ENCODE measurements at regions not wholly inside any gene's neighbourhood (a gene's known extent, or its start where the extent isn't known, plus 50 kb on each side); places are given as distances from the start of the nearest gene placed in this dataset.

DNA sequence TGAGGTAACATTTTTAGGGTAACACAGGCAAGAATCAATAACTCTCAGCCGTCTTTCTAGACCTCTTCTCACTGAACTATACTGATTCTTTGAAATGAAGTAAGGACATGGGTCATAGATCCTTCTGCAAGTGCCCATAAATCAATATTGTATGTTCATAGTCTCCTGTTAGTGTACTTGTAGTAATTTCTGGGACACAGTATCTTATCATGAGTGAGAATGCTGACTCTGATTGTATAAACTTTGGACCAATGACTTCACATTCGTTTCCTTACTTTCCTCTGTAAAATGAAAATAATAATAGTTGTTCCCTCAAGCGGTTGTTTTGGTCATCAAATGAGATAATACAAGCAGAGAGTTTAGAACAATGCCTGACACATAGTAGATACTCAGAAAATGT, 777.1 kb upstream of the GOLIM4 start:
- intact Hi-C loops (cut with DNase I), result no loop called here
- H3K9me3 ChIP-seq, result no peaks in the 10 kb centered on the region
- H3K27ac ChIP-seq, result no peak overlapping the region
- no peaks in the 10 kb centered on the region for H3K4me1 ChIP-seq
- WGBS, 2 donors, result 90 to 92% methylated on average over 3 of the region's 3 CpGs
- no peaks in the 10 kb centered on the region for H3K27me3 ChIP-seq
- TF ChIP-seq, protein P1, sequence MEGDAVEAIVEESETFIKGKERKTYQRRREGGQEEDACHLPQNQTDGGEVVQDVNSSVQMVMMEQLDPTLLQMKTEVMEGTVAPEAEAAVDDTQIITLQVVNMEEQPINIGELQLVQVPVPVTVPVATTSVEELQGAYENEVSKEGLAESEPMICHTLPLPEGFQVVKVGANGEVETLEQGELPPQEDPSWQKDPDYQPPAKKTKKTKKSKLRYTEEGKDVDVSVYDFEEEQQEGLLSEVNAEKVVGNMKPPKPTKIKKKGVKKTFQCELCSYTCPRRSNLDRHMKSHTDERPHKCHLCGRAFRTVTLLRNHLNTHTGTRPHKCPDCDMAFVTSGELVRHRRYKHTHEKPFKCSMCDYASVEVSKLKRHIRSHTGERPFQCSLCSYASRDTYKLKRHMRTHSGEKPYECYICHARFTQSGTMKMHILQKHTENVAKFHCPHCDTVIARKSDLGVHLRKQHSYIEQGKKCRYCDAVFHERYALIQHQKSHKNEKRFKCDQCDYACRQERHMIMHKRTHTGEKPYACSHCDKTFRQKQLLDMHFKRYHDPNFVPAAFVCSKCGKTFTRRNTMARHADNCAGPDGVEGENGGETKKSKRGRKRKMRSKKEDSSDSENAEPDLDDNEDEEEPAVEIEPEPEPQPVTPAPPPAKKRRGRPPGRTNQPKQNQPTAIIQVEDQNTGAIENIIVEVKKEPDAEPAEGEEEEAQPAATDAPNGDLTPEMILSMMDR (IDR thresholded peaks at IDR 0.05), result no peak
- TF ChIP-seq POLR2A (IDR thresholded peaks at IDR 0.05), result no peak
- no peak overlapping the region for H3K4me3 ChIP-seq (replicated peaks in 1 of 3)
- no peak for DNase-seq
- no peaks in the 10 kb centered on the region for H3K36me3 ChIP-seq

DNA sequence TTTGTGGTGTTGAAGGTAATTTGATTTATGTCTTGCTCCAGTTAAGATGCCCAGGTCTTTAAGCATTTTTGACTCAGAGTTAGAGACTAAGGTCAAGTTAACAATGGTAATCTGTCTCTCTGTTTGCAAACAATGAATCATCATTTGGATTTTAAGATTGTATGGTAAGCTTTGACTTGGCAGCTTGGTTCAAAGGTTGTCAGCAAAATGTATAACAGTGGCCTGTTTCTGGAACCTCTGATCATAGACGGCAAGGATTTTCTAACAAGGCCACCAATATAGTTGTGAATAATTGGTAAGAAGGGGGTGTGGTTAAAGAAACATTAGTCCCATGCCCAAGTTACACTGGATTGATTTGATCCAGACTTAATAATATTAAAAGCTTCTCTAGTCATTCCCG, 775.2 kb upstream of the GOLIM4 start:
- intact Hi-C loops (cut with DNase I), result no loop called here
- WGBS, 2 donors, result 83 to 86% methylated on average over 2 of the region's 2 CpGs

DNA sequence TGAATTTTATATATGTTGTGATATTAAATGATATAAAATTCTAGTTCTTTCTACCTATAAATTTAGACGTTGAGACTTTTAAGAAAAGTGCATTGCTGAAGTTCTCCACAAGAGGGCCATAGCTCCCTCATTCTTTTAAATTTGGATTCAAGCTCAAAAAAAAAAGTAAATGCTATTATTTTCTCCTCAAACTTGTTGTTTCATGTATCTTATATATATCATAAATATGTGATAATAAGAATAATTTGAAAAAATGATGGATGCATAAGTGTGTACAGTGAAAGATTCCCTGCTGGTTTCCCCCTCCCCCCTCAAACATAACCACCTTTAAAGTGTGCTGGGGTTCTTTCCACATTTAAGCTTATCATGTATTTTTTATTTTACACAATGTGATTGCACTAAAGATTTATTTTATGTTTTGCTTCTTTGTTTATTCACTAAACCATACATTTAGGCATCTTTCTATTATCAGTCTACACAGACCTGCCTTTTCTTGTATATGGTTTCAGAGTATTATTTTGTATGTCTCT, 769.4 kb upstream of the GOLIM4 start:
- Histone ChIP-seq H3K27me3 (no peaks in the 10 kb centered on the region), H3K4me3 (replicated peaks in 1 of 3) (no peak overlapping the region), H3K4me1 (peaks cover 5 to 9% of the 10 kb centered on the region in 2 donors), H3K9me3 (no peaks in the 10 kb centered on the region), H3K36me3 (no peaks in the 10 kb centered on the region), H3K27ac (no peak overlapping the region)
- 0 to 1% methylated on average over 1 of the region's 1 CpG for WGBS, 2 donors
- TF ChIP-seq, protein P1 (IDR thresholded peaks at IDR 0.05), result peak in 5 of 6 experiments; percentile 52 to 74 (median 59)
- no peak for TF ChIP-seq POLR2A (IDR thresholded peaks at IDR 0.05)
- DNase-seq, result no peak
- intact Hi-C loops (cut with DNase I), result no loop called here

More for the DNA sequence above, 775.2 kb upstream of the GOLIM4 start:
- no peak for TF ChIP-seq POLR2A (IDR thresholded peaks at IDR 0.05)
- TF ChIP-seq, protein P1 (IDR thresholded peaks at IDR 0.05), result no peak
- H3K4me3 ChIP-seq (replicated peaks in 1 of 3), result no peak overlapping the region
- peaks cover 5 to 9% of the 10 kb centered on the region in 2 donors for H3K4me1 ChIP-seq
- H3K27ac ChIP-seq, result no peak overlapping the region
- no peaks in the 10 kb centered on the region for H3K36me3 ChIP-seq
- DNase-seq, result no peak
- no peaks in the 10 kb centered on the region for H3K9me3 ChIP-seq
- no peaks in the 10 kb centered on the region for H3K27me3 ChIP-seq

DNA sequence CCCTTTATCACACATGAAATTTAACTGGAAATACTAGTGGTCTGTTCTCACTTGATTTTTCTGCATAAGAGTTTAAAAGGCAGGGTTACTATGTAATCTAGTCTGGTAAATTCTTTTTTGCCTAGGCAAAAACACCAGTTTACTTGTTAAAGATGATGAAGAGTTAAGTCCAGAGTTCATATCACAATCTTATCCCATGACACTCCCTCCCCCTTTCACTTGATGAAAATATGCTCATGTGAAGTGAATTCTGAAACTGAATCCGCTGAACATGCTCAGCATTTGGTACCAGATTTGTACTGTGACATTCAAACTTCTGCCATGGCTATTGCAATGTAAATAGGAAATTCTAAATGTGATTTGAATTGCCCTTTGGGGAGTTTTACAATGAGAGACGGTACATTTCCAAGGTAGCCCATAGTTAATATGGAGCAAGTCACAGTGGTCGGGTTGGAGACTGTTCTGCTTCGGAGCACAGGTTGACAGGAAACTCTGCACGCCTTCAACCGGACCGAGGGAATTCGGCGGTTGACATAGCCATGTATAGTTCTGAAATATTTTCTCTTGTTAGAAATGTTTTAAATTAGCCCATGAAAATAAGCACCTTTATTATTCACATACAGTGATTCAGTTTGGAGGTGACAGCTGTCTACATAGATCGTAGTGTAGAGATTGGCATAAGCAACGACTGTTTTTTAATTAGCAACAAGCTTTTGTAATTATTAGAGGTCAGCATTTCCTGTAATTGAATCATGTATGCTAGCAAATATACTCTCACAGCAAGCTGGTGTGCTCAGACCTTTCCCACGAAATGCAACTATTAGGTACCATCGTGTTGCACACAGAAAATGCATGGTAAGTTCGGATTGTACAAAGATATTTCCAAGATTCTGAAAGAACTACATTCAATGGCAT, 768.6 kb upstream of the GOLIM4 start:
- H3K9me3 ChIP-seq, result no peaks in the 10 kb centered on the region
- H3K4me3 ChIP-seq (replicated peaks in 1 of 3), result no peak overlapping the region
- intact Hi-C loops (cut with DNase I), result no loop called here
- WGBS, 2 donors, result 41 to 45% methylated on average over 14 of the region's 14 CpGs
- H3K36me3 ChIP-seq, result no peaks in the 10 kb centered on the region
- H3K27ac ChIP-seq, result no peak overlapping the region
- TF ChIP-seq, protein P1 (IDR thresholded peaks at IDR 0.05), result no peak
- no peak for TF ChIP-seq POLR2A (IDR thresholded peaks at IDR 0.05)
- no peaks in the 10 kb centered on the region for H3K27me3 ChIP-seq
- H3K4me1 ChIP-seq, result peaks cover 5 to 9% of the 10 kb centered on the region in 2 donors
- DNase-seq, result no peak

DNA sequence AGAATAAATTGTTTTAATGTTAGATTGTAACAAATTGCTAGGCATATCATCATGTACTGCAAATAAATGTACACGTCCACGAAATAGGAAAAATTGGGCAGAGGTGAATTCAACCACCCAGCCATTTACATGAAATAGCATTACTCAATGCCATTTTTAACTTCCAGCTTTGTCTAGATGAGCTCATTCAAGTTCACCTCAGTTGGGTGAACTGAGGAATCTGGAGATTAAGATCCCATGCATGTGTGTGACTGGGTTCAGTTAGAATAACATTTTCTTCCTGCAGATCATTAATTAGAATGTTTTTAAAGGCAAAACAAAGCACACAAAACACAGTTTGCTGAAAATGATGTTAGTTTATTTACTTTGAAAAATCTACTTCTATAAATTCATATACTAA, 767.8 kb upstream of the GOLIM4 start:
- no peaks in the 10 kb centered on the region for H3K27me3 ChIP-seq
- WGBS, 2 donors, result 83% methylated on average over 2 of the region's 2 CpGs
- intact Hi-C loops (cut with DNase I), result no loop called here

More for the DNA sequence above, 767.8 kb upstream of the GOLIM4 start:
- Histone ChIP-seq H3K36me3 (no peaks in the 10 kb centered on the region), H3K27ac (no peak overlapping the region), H3K4me3 (replicated peaks in 1 of 3) (no peak overlapping the region), H3K4me1 (peaks cover 5 to 9% of the 10 kb centered on the region in 2 donors), H3K9me3 (no peaks in the 10 kb centered on the region)
- TF ChIP-seq POLR2A (IDR thresholded peaks at IDR 0.05), result no peak
- TF ChIP-seq, protein P1 (IDR thresholded peaks at IDR 0.05), result no peak
- DNase-seq, result no peak

Measured in thyroid gland (tissue), 4 donors.